Upper lobe of left lung (tissue), 6 donors: ENCODE measurements at regions not wholly inside any gene's neighbourhood (a gene's known extent, or its start where the extent isn't known, plus 50 kb on each side); places are given as distances from the start of the nearest gene placed in this dataset.
A peak's percentile ranks its signal among the peaks of the same experiment; 100 is the strongest.
"Not testable (repeated sequence)": the region's sequence is repeated elsewhere in the genome, so short reads cannot be mapped to it uniquely, and the experiment has no call there.

Experiments used
- ATAC-seq, 2 donors: fragments of 200-7000 bp; cut with Tn5 transposase; one replicate each; pipeline ENCODE4 v1.9.1; 2022; ENCODE audit warnings: mild to moderate bottlenecking in 2 of 2, moderate library complexity in 2 of 2; ENCODE audit not compliant: low FRiP score in 2 of 2
- DNase-seq, 2 donors: peaks; one replicate each; pipeline ENCODE4 v3.0.0-alpha.2; 2019 to 2020
- H3K27ac ChIP-seq, 4 donors: fragments of 200-600 bp; sonication (generic); one replicate each; pipeline ENCODE4 v1.5.1; 2016 to 2019
- H3K27me3 ChIP-seq, 4 donors: fragments of 200-600 bp; sonication (generic); one replicate each; pipeline ENCODE4 v1.5.1; 2017 to 2019
- H3K36me3 ChIP-seq, 4 donors: fragments of 200-600 bp; sonication (generic); one replicate each; pipeline ENCODE4 v1.5.1; 2016 to 2019
- H3K4me1 ChIP-seq, 4 donors: fragments of 200-600 bp; sonication (generic); one replicate each; pipeline ENCODE4 v1.5.1; 2018 to 2019
- H3K4me3 ChIP-seq, 4 donors: fragments of 200-600 bp; sonication (generic); one replicate each; pipeline ENCODE4 v1.5.1; 2017 to 2019; ENCODE audit warnings: mild to moderate bottlenecking in 2 of 4, moderate library complexity in 1 of 4
- H3K9me3 ChIP-seq, 4 donors: fragments of 200-600 bp; sonication (generic); one replicate each; pipeline ENCODE4 v1.5.1; 2018 to 2019
- CTCF ChIP-seq, 6 experiments: fragments of 450-650 bp in 4 of 6; fragments of 200-600 bp in 2 of 6; sonication (generic) in 2 of 6; IDR thresholded peaks; one replicate each; pipeline ENCODE4 v1.5.1; 2016 to 2019; ENCODE audit warnings: antibody characterized with exemption in 6 of 6
- EP300 ChIP-seq, 4 donors: sonication (generic); formaldehyde crosslinking; IDR thresholded peaks; one replicate each; pipeline ENCODE4 v1.5.1; 2017; ENCODE audit warnings: antibody characterized with exemption in 4 of 4, control low read depth in 2 of 4
- POLR2A ChIP-seq, 4 donors: fragments of 450-650 bp; IDR thresholded peaks; one replicate each; pipeline ENCODE4 v1.5.1; 2016 to 2017; ENCODE audit warnings: antibody characterized with exemption in 4 of 4, mild to moderate bottlenecking in 2 of 4
- POLR2AphosphoS5 ChIP-seq, 2 donors: sonication (generic); formaldehyde crosslinking; IDR thresholded peaks; one replicate each; pipeline ENCODE4 v1.5.1; 2017; ENCODE audit warnings: antibody characterized with exemption in 2 of 2
- WGBS, 2 donors: methylation state at CpG; one replicate each; pipeline ENCODE4 v1.1.5; 2017 to 2018; 5-methylcytosine and 5-hydroxymethylcytosine counted together
- donor health status: DM: no; HTN: no; CAD: no; lungs with moderate emphysema.
- donor health status: DM: no; HTN: yes; CAD: no; lungs with severe emphysema.

- no peak overlapping the region for H3K4me3 ChIP-seq
- H3K36me3 ChIP-seq = no peaks in the 10 kb centered on the region
- 50 to 71% methylated on average over 5 of the region's 5 CpGs for WGBS, 2 donors
- H3K4me1 ChIP-seq = peaks cover 37 to 45% (median 38%) of the 10 kb centered on the region in 4 donors
- ATAC-seq = peak in 1 of 2 donors; percentile 53
- no peaks in the 10 kb centered on the region for H3K27me3 ChIP-seq
- TF ChIP-seq CTCF (IDR thresholded peaks at IDR 0.05) = no peak
- TF ChIP-seq EP300 (IDR thresholded peaks at IDR 0.05) = no peak
- no peak for TF ChIP-seq POLR2AphosphoS5 (IDR thresholded peaks at IDR 0.05)
- TF ChIP-seq POLR2A (IDR thresholded peaks at IDR 0.05) = no peak
- DNase-seq = peak in 1 of 2 donors; percentile 82
- H3K9me3 ChIP-seq = no peaks in the 10 kb centered on the region
- H3K27ac ChIP-seq = peak overlapping the region; percentile 49 to 98 (median 92)
Observed at GRCh38 chr15:92801774-92802464, 98.2 kb upstream of the CHD2 start.

GRCh38 chr15:92803536-92803851, 96.6 kb upstream of the CHD2 start:
- ATAC-seq (no peak), DNase-seq (no peak)
- Histone ChIP-seq H3K9me3 (no peaks in the 10 kb centered on the region), H3K4me3 (no peak overlapping the region), H3K27me3 (no peaks in the 10 kb centered on the region), H3K4me1 (peaks cover 36 to 55% (median 48%) of the 10 kb centered on the region in 4 donors), H3K36me3 (no peaks in the 10 kb centered on the region), H3K27ac (peak overlapping the region; percentile 80 to 98 (median 92))
- TF ChIP-seq POLR2A (IDR thresholded peaks at IDR 0.05) (no peak), EP300 (IDR thresholded peaks at IDR 0.05) (no peak), POLR2AphosphoS5 (IDR thresholded peaks at IDR 0.05) (no peak), CTCF (IDR thresholded peaks at IDR 0.05) (no peak)
- WGBS, 2 donors = 47 to 60% methylated on average over 1 of the region's 1 CpG

GRCh38 chr15:92803852-92804609, 96.1 kb upstream of the CHD2 start:
- no peaks in the 10 kb centered on the region for H3K9me3 ChIP-seq
- peaks cover 36 to 56% (median 49%) of the 10 kb centered on the region in 4 donors for H3K4me1 ChIP-seq
- no peaks in the 10 kb centered on the region for H3K36me3 ChIP-seq
- no peak overlapping the region for H3K4me3 ChIP-seq
- ATAC-seq (peak; percentile 90 to 94), DNase-seq (peak in 1 of 2 donors; percentile 94)
- 25 to 49% methylated on average over 5 of the region's 5 CpGs for WGBS, 2 donors
- TF ChIP-seq EP300 (IDR thresholded peaks at IDR 0.05) = peak; percentile 68 to 99 (median 96)
- TF ChIP-seq POLR2AphosphoS5 (IDR thresholded peaks at IDR 0.05) = peak; percentile 83 to 97
- peak in 1 of 6 experiments; percentile 10 for TF ChIP-seq CTCF (IDR thresholded peaks at IDR 0.05)
- TF ChIP-seq POLR2A (IDR thresholded peaks at IDR 0.05) = peak in 1 of 4 donors; percentile 75
- no peaks in the 10 kb centered on the region for H3K27me3 ChIP-seq
- H3K27ac ChIP-seq = peak overlapping the region; percentile 87 to 98 (median 92)

- 85 to 97% methylated on average over 5 of the region's 5 CpGs for WGBS, 2 donors
- H3K27me3 ChIP-seq, DNase-seq, H3K9me3 ChIP-seq, ATAC-seq, H3K4me3 ChIP-seq, H3K36me3 ChIP-seq: not testable (repeated sequence)
- H3K27ac ChIP-seq = peak overlapping the region; percentile 87 to 98 (median 92)
- peaks cover 37 to 56% (median 49%) of the 10 kb centered on the region in 4 donors for H3K4me1 ChIP-seq
- peak in 1 of 4 donors; percentile 11 for TF ChIP-seq POLR2A (IDR thresholded peaks at IDR 0.05)
Observed at GRCh38 chr15:92804610-92804936, 95.6 kb upstream of the CHD2 start.

- WGBS, 2 donors = 89 to 91% methylated on average over 10 of the region's 10 CpGs
- H3K27ac ChIP-seq = peak overlapping the region; percentile 87 to 98 (median 92)
- TF ChIP-seq POLR2A (IDR thresholded peaks at IDR 0.05) (no peak), EP300 (IDR thresholded peaks at IDR 0.05) (no peak), CTCF (IDR thresholded peaks at IDR 0.05) (no peak), POLR2AphosphoS5 (IDR thresholded peaks at IDR 0.05) (no peak)
- H3K9me3 ChIP-seq = no peaks in the 10 kb centered on the region
- H3K27me3 ChIP-seq = no peaks in the 10 kb centered on the region
- no peak for ATAC-seq
- H3K36me3 ChIP-seq = no peaks in the 10 kb centered on the region
- peaks cover 41 to 56% (median 49%) of the 10 kb centered on the region in 4 donors for H3K4me1 ChIP-seq
- no peak overlapping the region for H3K4me3 ChIP-seq
- peak in 1 of 2 donors; percentile 19 for DNase-seq
Observed at GRCh38 chr15:92805080-92805690, 94.9 kb upstream of the CHD2 start.

- not testable (repeated sequence) for H3K27me3 ChIP-seq, H3K9me3 ChIP-seq, H3K4me3 ChIP-seq, ATAC-seq, H3K36me3 ChIP-seq
- DNase-seq = peak in 1 of 2 donors; percentile 16
- H3K27ac ChIP-seq = peak overlapping the region in 3 of 4 donors; percentile 89 to 99 (median 98)
- peaks cover 45 to 56% (median 54%) of the 10 kb centered on the region in 4 donors for H3K4me1 ChIP-seq
- WGBS, 2 donors = 91 to 93% methylated on average over 11 of the region's 11 CpGs
Observed at GRCh38 chr15:92806171-92806570, 94.0 kb upstream of the CHD2 start.
